ENCODE measurements at regions not wholly inside any gene's neighbourhood (a gene's known extent, or its start where the extent isn't known, plus 50 kb on each side); places are given as distances from the start of the nearest gene placed in this dataset.

- TF ChIP-seq CTCF (conservative IDR thresholded peaks at IDR 0.05 in 1 of 2, IDR thresholded peaks at IDR 0.05 in 1 of 2; ENCODE audit: extremely low read depth in 1 of 2, insufficient read depth in 1 of 2, low read depth in 1 of 2, low read length in 2 of 2), result no peak
- TF ChIP-seq EZH2 (IDR thresholded peaks at IDR 0.05; ENCODE audit: borderline replicate concordance, low read length), result no peak
Measured at GRCh38 chr12:126897778-126898177, 1369.2 kb upstream of the TMEM132C start.

Data from mammary epithelial cell (primary cell).